ENCODE measurements at regions not wholly inside any gene's neighbourhood (a gene's known extent, or its start where the extent isn't known, plus 50 kb on each side); places are given as distances from the start of the nearest gene placed in this dataset.

DNA sequence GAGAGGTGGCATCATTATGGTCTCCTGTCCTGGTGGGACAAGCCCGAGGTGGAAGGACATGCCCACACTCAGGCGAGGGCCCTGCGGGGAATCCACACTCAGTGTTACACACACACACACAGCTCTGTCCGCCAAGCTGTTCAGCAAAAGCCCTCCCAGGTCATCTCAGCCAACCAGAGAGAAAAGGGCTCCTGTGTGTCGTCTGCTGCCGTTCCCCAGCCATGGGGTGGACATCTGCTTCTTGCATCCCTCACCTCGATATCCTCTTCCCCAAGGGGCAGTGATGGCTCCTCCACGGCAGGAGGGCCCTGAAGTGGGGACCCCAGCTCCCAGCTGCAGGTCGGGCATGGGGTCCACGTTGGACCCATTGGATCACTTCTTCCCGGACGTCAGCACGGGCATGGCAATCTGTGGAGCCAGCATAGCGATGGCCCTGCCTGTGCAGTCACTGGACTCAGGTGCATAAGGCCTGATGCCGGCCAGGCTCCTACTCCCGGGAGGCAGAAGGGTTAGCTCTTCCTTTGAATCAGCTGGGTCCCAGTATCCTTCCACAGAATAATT is 290.1 kb downstream of the C16orf95 start:
- DNase-seq (ENCODE audit: low spot score) (no peak), ATAC-seq (no peak)
- no peaks in the 10 kb centered on the region for H3K4me1 Mint-ChIP-seq
- H3K9me3 Mint-ChIP-seq: peaks cover 3% of the 10 kb centered on the region; the same call in 1 of the 2 replicates
- no peak overlapping the region for H3K27ac Mint-ChIP-seq
- H3K27me3 Mint-ChIP-seq (ENCODE audit: low read depth): peaks cover 3% of the 10 kb centered on the region; the same call in 1 of the 2 replicates
- POLR2A ChIA-PET: no interaction called here
- no peaks in the 10 kb centered on the region for H3K36me3 Mint-ChIP-seq
- no peak overlapping the region for H3K4me3 Mint-ChIP-seq
- CTCF ChIA-PET: no interaction called here
- TF ChIP-seq, protein P1, sequence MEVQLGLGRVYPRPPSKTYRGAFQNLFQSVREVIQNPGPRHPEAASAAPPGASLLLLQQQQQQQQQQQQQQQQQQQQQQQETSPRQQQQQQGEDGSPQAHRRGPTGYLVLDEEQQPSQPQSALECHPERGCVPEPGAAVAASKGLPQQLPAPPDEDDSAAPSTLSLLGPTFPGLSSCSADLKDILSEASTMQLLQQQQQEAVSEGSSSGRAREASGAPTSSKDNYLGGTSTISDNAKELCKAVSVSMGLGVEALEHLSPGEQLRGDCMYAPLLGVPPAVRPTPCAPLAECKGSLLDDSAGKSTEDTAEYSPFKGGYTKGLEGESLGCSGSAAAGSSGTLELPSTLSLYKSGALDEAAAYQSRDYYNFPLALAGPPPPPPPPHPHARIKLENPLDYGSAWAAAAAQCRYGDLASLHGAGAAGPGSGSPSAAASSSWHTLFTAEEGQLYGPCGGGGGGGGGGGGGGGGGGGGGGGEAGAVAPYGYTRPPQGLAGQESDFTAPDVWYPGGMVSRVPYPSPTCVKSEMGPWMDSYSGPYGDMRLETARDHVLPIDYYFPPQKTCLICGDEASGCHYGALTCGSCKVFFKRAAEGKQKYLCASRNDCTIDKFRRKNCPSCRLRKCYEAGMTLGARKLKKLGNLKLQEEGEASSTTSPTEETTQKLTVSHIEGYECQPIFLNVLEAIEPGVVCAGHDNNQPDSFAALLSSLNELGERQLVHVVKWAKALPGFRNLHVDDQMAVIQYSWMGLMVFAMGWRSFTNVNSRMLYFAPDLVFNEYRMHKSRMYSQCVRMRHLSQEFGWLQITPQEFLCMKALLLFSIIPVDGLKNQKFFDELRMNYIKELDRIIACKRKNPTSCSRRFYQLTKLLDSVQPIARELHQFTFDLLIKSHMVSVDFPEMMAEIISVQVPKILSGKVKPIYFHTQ (CRISPR knock-in tag; IDR thresholded peaks at IDR 0.05): no peak
- TF ChIP-seq ZNF416 (CRISPR knock-in tag; IDR thresholded peaks at IDR 0.05) (no peak), ZNF263 (CRISPR knock-in tag; IDR thresholded peaks at IDR 0.05; ENCODE audit: low read depth) (no peak)
- TF ChIP-seq, protein P2, sequence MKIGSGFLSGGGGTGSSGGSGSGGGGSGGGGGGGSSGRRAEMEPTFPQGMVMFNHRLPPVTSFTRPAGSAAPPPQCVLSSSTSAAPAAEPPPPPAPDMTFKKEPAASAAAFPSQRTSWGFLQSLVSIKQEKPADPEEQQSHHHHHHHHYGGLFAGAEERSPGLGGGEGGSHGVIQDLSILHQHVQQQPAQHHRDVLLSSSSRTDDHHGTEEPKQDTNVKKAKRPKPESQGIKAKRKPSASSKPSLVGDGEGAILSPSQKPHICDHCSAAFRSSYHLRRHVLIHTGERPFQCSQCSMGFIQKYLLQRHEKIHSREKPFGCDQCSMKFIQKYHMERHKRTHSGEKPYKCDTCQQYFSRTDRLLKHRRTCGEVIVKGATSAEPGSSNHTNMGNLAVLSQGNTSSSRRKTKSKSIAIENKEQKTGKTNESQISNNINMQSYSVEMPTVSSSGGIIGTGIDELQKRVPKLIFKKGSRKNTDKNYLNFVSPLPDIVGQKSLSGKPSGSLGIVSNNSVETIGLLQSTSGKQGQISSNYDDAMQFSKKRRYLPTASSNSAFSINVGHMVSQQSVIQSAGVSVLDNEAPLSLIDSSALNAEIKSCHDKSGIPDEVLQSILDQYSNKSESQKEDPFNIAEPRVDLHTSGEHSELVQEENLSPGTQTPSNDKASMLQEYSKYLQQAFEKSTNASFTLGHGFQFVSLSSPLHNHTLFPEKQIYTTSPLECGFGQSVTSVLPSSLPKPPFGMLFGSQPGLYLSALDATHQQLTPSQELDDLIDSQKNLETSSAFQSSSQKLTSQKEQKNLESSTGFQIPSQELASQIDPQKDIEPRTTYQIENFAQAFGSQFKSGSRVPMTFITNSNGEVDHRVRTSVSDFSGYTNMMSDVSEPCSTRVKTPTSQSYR (CRISPR knock-in tag; IDR thresholded peaks at IDR 0.05): no peak

DNA sequence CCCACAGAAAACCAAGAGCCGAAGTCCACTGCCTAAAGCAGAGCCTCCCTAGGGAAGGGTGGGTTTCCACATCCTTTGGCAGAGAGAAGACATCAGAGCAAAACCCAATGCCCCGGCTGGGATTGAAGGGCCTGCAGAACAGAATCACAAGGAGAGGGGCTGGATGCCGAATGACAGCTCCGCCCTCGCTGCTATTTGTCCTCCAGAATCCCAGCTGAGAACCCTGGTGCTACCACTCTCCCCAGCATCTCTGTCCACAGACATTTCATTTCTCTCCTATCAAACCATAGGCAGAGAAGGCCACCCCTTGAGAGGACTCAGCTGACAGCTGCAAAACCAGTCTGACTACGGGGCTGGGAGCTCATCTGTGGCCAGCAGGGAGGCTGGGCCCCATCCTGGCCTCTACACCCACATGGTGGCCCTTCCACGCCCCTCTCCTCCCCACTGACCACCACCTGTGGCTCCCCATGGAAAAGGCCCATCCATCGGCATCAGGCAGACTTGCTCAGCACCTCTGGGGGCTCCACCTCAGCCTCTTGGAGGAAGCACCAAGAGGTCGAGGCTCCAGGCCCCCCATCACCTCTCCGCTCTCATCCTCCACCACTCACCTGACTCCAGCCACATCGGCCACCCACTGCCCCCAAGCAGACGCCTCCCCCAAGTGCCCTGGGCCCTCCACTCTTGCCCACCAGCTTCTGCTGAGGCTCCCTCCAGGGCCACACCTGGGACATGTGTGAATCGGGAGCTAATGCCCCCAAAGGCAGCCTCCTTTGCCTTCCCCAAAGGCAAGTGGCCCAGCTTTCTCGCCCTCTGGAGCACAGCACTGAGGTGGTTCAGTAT is 288.5 kb downstream of the C16orf95 start:
- DNase-seq (ENCODE audit: low spot score) (no peak), ATAC-seq (no peak)
- no peak overlapping the region for H3K27ac Mint-ChIP-seq
- peaks cover 3% of the 10 kb centered on the region; the same call in 1 of the 2 replicates for H3K27me3 Mint-ChIP-seq (ENCODE audit: low read depth)
- H3K9me3 Mint-ChIP-seq: peaks cover 3% of the 10 kb centered on the region; the same call in 1 of the 2 replicates
- ChIA-PET CTCF (interaction anchor here (0.6 to 1.0 kb wide), 2 partner anchors 8 to 647 kb away, joined by 3 read pairs; no protein-coding TSS in a partner anchor), POLR2A (interaction anchor here (0.7 kb wide), 1 partner anchor 9 kb away, joined by 3 read pairs; no protein-coding TSS in a partner anchor)
- TF ChIP-seq, protein P3, sequence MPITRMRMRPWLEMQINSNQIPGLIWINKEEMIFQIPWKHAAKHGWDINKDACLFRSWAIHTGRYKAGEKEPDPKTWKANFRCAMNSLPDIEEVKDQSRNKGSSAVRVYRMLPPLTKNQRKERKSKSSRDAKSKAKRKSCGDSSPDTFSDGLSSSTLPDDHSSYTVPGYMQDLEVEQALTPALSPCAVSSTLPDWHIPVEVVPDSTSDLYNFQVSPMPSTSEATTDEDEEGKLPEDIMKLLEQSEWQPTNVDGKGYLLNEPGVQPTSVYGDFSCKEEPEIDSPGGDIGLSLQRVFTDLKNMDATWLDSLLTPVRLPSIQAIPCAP (CRISPR knock-in tag; IDR thresholded peaks at IDR 0.05): no peak
- TF ChIP-seq ESRRA (CRISPR knock-in tag; IDR thresholded peaks at IDR 0.05; ENCODE audit: borderline replicate concordance): no peak
- TF ChIP-seq RORB (CRISPR knock-in tag; IDR thresholded peaks at IDR 0.05): no peak
- TF ChIP-seq, protein P2 (CRISPR knock-in tag; IDR thresholded peaks at IDR 0.05): no peak
- H3K4me1 Mint-ChIP-seq: 0 out of 2 replicates have a peak, but pooled peaks cover 4% of the 10 kb centered on the region
- H3K4me3 Mint-ChIP-seq: no peak overlapping the region
- H3K36me3 Mint-ChIP-seq: no peaks in the 10 kb centered on the region

DNA sequence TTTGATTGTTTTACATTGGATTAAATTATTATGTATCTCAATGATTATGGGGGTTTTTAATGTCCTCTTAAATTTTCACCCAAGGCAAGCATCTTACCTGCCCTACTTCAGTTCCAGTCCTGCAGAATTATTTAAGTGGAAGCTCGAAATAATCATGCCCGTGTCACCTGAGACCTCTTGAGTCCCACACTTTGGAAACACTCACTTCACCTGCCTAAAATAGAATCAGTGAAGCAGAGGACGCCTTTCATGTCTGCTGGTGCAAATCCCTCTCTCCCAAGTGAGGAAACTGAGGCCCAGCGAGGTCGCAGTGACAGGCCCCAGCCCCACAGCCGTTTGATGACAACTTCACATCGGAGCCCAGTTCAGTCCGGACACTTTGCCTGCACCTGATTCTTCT is 284.6 kb downstream of the C16orf95 start:
- Mint-ChIP-seq H3K4me1 (0 out of 2 replicates have a peak, but pooled peaks cover 4% of the 10 kb centered on the region), H3K27ac (no peak overlapping the region), H3K4me3 (no peak overlapping the region), H3K36me3 (no peaks in the 10 kb centered on the region), H3K27me3 (ENCODE audit: low read depth) (peaks cover 3% of the 10 kb centered on the region; the same call in 1 of the 2 replicates), H3K9me3 (peaks cover 3% of the 10 kb centered on the region; the same call in 1 of the 2 replicates)
- ChIA-PET CTCF (no interaction called here), POLR2A (interaction anchor here (0.5 kb wide), 1 partner anchor 268 kb away, joined by 6 read pairs; no protein-coding TSS in a partner anchor)
- ATAC-seq: no peak
- DNase-seq (ENCODE audit: low spot score): no peak
- TF ChIP-seq, protein P4, sequence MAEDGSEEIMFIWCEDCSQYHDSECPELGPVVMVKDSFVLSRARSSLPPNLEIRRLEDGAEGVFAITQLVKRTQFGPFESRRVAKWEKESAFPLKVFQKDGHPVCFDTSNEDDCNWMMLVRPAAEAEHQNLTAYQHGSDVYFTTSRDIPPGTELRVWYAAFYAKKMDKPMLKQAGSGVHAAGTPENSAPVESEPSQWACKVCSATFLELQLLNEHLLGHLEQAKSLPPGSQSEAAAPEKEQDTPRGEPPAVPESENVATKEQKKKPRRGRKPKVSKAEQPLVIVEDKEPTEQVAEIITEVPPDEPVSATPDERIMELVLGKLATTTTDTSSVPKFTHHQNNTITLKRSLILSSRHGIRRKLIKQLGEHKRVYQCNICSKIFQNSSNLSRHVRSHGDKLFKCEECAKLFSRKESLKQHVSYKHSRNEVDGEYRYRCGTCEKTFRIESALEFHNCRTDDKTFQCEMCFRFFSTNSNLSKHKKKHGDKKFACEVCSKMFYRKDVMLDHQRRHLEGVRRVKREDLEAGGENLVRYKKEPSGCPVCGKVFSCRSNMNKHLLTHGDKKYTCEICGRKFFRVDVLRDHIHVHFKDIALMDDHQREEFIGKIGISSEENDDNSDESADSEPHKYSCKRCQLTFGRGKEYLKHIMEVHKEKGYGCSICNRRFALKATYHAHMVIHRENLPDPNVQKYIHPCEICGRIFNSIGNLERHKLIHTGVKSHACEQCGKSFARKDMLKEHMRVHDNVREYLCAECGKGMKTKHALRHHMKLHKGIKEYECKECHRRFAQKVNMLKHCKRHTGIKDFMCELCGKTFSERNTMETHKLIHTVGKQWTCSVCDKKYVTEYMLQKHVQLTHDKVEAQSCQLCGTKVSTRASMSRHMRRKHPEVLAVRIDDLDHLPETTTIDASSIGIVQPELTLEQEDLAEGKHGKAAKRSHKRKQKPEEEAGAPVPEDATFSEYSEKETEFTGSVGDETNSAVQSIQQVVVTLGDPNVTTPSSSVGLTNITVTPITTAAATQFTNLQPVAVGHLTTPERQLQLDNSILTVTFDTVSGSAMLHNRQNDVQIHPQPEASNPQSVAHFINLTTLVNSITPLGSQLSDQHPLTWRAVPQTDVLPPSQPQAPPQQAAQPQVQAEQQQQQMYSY (CRISPR knock-in tag; IDR thresholded peaks at IDR 0.05): no peak
- TF ChIP-seq TP53 (CRISPR knock-in tag; IDR thresholded peaks at IDR 0.05): no peak
- TF ChIP-seq ZNF396 (CRISPR knock-in tag; IDR thresholded peaks at IDR 0.05; ENCODE audit: borderline replicate concordance): no peak
- no peak for TF ChIP-seq TEAD4 (CRISPR knock-in tag; IDR thresholded peaks at IDR 0.05)
- no peak for TF ChIP-seq NFATC4 (CRISPR knock-in tag; IDR thresholded peaks at IDR 0.05)
- TF ChIP-seq JAZF1 (CRISPR knock-in tag; IDR thresholded peaks at IDR 0.05): no peak
- TF ChIP-seq ETV6 (CRISPR knock-in tag; IDR thresholded peaks at IDR 0.05): no peak
